Activated naive CD8-positive, alpha-beta T cell treated with anti-CD3 and anti-CD28 coated beads, Interleukin-2, amount 50 U/mL, for 16 hours (primary cell): ENCODE measurements at regions not wholly inside any gene's neighbourhood (a gene's known extent, or its start where the extent isn't known, plus 50 kb on each side); places are given as distances from the start of the nearest gene placed in this dataset.

Source experiments
- DNase-seq: peaks from one replicate; pipeline ENCODE4 v3.0.0-alpha.2; 2020; ENCODE audit warnings: low read depth, low spot score

GRCh38 chr12:127438512-127439244, 828.3 kb upstream of the TMEM132C start:
- no peak for DNase-seq

GRCh38 chr12:127445581-127446139, 821.3 kb upstream of the TMEM132C start:
- no peak for DNase-seq

DNA sequence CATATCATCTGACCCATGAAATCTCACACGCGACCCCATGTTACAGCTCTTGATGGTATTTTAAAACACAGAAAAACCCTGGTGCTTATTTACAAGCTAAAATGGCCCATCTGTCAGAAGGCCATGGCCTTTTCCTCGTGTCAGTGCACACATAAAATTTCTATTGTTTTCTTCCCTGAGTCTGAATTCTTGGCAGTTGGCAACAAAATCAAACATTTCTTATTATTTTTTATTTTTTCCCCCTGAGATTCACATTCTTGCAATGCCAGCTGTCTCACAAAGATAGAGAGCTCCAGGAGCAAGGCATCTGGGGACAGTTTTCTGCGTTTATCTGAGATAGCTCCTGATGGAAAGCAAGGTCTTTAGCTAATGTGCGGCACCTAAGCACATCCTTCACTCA, 818.1 kb upstream of the TMEM132C start:
- no peak for DNase-seq

GRCh38 chr12:127450826-127451225, 816.1 kb upstream of the TMEM132C start:
- no peak for DNase-seq

DNA sequence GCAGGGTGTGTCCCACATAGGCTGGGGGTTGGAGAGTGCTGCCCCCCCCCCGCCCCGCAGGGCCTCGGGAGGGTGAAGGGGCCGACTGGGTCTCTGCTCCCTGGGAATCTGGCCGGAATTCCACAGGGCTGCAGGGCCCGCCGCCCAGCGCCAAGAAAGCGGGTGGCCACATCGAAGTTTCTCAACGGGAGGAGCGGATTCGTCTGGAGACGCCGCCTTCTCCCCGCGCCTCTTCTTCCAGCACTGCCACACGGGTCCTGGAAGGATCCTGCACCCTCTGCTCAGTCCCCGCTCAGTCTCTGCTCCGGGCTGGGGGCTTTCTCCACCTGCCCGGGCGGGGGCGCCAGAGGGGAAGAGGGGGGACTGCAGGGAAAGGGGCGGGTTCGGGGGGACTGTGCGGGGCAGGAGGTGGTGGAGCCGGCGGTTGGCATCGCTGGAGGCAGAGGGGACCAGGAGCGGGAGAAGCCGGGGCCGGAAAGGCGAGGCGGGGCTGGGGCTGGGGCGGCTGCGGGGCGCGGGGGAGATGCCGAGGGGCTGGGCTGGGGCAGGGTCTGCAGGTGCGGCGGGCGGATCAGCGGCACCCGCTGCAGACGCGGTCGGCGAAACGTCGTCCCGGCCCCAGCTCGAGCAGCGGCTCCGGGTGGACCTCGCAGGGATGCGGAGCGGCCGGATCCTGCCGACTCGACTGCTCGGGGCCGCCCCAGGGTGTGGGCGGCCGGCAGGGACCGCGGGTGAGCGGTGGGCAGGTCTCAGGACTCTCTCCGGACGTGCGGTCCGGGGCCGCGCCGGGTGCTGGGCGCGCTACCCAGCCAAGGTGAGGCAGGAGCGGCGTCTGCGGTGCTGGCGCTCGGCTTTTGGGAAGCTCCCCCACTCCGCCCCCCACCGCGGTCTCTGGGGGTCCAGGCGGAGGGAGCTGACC, 811.4 kb upstream of the TMEM132C start:
- no peak for DNase-seq

GRCh38 chr12:127457726-127458125, 809.2 kb upstream of the TMEM132C start:
- no peak for DNase-seq

DNA sequence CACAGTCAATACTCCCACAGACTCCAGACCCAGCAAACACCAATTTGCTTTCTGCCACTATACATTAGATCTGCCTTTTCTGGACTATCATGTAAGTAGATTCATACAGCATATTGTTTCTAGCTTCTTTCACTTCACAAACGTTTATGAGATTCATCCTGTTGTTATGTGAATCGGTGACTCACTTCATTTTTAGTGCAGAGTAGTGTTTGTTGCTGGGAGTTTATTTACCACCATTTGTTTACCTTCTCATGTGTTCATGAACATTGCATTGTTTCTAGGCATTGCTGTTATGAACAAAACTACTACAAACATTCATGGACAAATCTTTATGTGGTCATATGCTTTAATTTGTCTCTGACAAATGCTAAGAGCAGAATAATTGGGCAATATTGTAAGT, 807.8 kb upstream of the TMEM132C start:
- no peak for DNase-seq

DNA sequence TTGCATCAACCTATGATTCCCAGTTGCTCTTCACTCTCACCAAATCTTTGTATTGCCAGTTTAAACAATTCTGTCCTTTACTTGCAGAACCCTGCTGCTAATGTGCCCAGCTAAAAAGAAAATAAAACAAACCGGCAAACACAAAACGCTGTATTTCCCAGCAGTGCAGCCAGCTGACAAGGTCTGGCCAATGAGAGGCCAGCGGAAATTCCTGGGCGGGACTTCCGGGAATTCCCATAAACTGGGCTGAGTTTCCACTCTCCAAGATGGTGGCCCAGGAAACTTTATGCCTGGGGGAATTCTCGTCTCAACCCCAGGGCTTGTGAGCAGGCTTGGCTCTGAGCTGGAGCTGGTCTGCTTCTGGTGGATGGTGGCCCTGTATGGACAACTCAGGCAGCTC, 807.3 kb upstream of the TMEM132C start:
- no peak for DNase-seq

DNA sequence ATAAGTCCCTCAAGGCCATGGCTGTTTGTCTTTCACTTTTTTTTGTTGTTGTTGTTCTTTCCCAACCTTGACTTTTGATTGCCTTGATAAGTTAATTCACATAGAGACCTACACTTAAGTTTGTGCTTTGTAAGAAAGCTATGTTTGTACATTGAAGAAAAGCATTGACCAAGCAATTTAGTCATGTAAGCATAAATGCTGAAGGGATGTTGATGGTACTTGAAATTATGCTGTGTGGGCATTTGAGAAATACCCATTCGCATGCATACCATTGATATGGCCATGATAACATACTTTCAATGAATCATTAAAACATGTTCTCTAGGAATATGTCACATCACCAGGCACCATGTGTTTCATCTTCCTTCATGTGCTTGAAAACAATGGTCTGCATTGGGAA, 803.7 kb upstream of the TMEM132C start:
- DNase-seq = no peak

DNA sequence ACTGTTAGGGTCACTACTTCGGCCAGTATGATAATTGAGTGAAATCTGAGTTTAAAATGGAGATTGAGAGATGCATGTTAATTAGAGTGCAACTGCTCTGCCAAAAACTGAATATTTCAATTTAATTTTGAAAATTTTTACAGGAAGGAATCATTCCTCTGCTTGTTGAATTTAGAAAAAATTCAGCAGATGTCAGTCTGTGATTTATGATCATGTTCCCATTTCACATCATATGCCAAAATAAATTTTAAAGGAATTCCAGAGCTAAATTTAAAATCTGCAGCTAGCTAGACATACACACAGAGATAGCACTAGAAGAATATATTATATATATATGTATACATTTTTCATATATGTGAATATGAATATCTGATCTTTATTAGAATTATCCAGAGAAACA, 797.6 kb upstream of the TMEM132C start:
- no peak for DNase-seq

- DNase-seq = no peak
Observed at GRCh38 chr12:127473766-127474165, 793.2 kb upstream of the TMEM132C start.

DNA sequence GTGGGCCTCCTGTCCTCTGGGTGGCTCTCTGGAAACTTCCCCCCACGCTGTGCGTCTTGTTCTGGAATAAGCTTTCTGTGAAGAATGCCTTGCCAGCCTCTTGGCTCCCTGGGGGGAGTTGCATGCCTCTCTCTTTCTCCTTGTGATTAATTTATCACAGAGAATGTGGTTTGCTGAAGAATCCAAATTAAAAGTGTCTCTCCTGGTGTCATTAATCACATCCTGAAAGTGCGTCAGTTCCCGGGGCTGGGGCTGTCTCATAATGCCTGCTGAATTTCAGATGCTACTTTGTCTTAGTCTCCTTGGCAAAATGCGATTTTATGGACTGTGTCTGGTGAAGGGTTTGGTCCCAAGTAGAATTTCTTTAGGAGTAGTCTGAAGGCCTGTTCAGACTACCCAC, 787.7 kb upstream of the TMEM132C start:
- DNase-seq = no peak

DNA sequence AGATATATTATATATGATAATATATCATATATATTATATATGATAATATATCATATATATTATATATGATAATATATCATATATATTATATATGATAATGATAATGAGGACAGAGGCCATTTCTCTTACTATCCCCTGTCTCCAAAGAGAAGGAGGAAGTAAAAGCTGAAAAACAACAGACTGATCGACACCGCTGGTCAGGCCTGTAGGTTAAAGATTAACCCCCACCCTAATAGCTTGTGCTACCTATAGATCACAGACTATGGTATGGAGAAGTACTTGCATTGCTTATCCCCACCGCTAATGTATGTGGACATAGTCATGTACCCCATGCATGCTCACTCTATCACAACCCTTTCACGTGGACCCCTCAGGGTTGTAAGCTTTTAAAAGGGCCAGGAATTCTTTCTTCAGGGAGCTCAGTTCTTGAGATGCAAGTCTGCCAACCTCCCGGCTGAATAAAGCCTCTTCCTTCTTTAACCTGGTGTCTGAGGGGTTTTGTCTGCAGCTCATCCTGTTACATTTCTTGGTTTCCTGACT, 786.1 kb upstream of the TMEM132C start:
- DNase-seq = no peak

GRCh38 chr12:127482950-127483349, 784.0 kb upstream of the TMEM132C start:
- DNase-seq = no peak

- no peak for DNase-seq
Observed at GRCh38 chr12:127485528-127485927, 781.4 kb upstream of the TMEM132C start.

GRCh38 chr12:127487031-127487430, 779.9 kb upstream of the TMEM132C start:
- DNase-seq = no peak

- DNase-seq = no peak
Observed at GRCh38 chr12:127489061-127489460, 777.9 kb upstream of the TMEM132C start.

DNA sequence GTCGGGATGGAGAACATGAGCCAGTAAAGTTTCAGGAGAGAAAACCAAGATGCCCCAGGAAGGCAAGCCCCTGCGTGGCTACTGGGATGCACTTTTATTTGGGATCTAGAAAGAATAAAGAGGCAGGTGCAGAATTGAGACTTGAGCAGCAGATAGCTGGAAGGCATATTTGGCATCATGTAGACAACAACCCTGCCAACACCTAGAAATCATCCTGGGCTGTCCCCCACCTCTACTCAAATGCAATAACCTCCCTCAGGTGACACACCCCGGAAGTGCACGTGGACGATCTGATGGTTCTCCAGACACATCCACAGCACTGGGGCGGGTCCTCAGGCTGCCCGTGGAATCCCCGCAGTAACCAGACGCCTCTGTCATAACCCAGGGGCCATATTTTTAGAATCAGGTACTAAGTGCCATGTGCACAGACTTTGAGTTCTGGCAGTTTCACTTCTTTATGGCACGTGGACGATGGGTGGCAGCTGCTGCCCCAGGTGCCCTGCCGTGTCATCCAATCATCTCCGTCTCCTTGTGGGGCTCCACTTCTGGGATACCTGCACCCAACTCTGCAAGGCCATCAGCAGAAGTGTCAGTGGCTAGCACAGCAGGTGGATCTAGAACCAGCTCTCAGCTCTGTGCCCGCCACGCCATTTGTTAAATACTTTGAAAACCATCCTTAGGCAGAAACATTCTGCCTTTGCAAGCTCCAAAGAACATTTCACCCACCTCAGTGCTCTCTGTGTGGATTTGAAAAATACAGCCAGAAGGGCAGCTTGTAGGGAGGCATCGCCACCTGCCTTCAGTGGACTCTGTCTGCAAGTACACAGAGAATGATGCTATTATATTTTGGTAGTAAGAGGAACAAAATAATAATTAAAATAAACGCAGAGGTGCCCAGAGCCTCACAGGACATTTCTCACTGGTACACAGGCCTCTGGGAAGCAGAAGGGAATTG, 771.7 kb upstream of the TMEM132C start:
- DNase-seq = no peak

DNA sequence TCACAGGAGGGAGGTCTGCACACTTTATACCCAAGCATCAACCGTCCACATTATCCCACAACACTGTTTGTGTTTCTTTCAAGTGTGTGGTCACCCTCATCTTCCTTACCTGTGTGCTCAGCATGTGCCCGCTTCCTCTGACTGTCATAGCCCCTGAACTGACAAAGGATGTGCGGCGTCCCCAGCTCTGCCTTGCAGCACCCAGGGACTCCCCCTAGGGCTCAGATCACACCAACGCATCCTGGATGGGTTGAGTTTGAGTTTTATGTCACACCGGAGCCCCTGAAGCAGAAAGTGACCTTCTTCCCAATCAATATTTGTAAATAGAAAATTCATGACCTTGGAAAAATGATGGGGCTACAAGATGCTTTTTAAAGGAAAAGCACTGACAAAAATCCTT, 770.7 kb upstream of the TMEM132C start:
- DNase-seq = no peak

- DNase-seq = no peak
Observed at GRCh38 chr12:127500512-127501035, 766.4 kb upstream of the TMEM132C start.

DNA sequence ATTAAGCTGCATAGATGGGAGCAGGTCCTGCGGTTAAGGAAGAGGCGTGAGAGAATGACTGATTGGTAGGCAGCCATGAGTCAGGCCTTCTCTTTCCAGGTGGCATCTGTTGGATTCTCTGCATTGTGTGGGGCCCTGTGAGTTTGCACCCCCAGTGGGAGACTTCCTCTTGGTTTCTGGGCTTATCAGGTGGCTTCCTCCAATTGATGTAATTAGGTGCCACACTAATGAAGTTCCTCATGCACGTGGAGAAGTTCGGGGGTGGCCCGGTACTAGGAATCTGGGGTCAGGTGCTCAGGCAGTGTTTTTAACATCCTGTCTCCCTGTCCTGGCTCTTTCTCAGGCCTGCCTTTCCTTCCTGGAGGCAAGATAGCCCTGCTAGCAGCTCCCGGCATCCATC, 765.1 kb upstream of the TMEM132C start:
- no peak for DNase-seq
